BJ (cell line): ENCODE measurements at regions not wholly inside any gene's neighbourhood (a gene's known extent, or its start where the extent isn't known, plus 50 kb on each side); places are given as distances from the start of the nearest gene placed in this dataset.
"Not testable (repeated sequence)": the region's sequence is repeated elsewhere in the genome, so short reads cannot be mapped to it uniquely, and the experiment has no call there.

Experiments
- CTCF ChIA-PET: fragments of 350-600 bp; formaldehyde crosslinking; extraction: SDS; loops from one replicate; lab custom pipeline; 2021; ENCODE audit warnings: antibody characterized with exemption, inconsistent platforms; lab: Yijun Ruan, JAX
- POLR2A ChIA-PET: fragments of 300-600 bp; sonication (Branson Sonifier 250); formaldehyde crosslinking; extraction: SDS; loops from one replicate; lab custom pipeline; 2021; ENCODE audit warnings: antibody characterized with exemption; lab: Charles Lee
- DNase-seq: peaks from one replicate; pipeline ENCODE4 v3.0.0-alpha.2; 2011; ENCODE audit warnings: low read depth
- H3K27me3 ChIP-seq: 2 replicates; pipeline ENCODE4 v1.6.0; 2011; ENCODE audit warnings: low read length; ENCODE audit not compliant: control insufficient read depth, insufficient read depth
- H3K36me3 ChIP-seq: 2 replicates; pipeline ENCODE4 v1.5.1; 2011; ENCODE audit warnings: low read length; ENCODE audit not compliant: control insufficient read depth, insufficient read depth
- H3K4me3 ChIP-seq: 2 replicates; pipeline ENCODE4 v1.5.1; 2011; ENCODE audit warnings: low read depth, mild to moderate bottlenecking, control low read depth, low read length
- TF ChIP-seq, protein P1 (sequence below): IDR thresholded peaks from 2 replicates; pipeline ENCODE4 v1.5.1; 2011; ENCODE audit warnings: low read depth, mild to moderate bottlenecking, control low read depth, inconsistent platforms, low read length, moderate library complexity; ENCODE audit not compliant: insufficient read depth

DNA sequence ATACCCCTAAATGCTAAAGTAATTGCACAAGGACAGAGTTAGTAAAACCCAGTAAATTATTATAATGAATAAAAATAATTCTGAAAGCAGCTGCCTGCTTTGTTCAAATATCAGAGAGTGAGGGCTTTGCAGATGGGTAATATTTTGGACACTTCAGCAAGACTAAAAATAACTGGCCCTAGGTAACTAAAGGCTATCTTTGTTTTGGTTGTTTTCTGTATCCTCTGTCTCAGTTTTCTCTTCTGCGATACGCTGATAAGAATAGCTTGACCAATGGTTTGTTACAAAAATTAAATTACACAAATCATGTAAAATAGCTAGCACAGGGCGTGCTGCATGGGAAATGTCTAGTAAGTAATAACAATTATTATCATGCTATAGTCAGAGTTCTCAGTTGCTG is 204.7 kb downstream of the FGFR2 start:
- Histone ChIP-seq H3K36me3 (no peaks in the 10 kb centered on the region), H3K4me3 (no peak overlapping the region), H3K27me3 (no peaks in the 10 kb centered on the region)
- ChIA-PET POLR2A (no interaction called here), CTCF (no interaction called here)
- DNase-seq, result no peak
- TF ChIP-seq, protein P1, sequence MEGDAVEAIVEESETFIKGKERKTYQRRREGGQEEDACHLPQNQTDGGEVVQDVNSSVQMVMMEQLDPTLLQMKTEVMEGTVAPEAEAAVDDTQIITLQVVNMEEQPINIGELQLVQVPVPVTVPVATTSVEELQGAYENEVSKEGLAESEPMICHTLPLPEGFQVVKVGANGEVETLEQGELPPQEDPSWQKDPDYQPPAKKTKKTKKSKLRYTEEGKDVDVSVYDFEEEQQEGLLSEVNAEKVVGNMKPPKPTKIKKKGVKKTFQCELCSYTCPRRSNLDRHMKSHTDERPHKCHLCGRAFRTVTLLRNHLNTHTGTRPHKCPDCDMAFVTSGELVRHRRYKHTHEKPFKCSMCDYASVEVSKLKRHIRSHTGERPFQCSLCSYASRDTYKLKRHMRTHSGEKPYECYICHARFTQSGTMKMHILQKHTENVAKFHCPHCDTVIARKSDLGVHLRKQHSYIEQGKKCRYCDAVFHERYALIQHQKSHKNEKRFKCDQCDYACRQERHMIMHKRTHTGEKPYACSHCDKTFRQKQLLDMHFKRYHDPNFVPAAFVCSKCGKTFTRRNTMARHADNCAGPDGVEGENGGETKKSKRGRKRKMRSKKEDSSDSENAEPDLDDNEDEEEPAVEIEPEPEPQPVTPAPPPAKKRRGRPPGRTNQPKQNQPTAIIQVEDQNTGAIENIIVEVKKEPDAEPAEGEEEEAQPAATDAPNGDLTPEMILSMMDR, result no peak

DNA sequence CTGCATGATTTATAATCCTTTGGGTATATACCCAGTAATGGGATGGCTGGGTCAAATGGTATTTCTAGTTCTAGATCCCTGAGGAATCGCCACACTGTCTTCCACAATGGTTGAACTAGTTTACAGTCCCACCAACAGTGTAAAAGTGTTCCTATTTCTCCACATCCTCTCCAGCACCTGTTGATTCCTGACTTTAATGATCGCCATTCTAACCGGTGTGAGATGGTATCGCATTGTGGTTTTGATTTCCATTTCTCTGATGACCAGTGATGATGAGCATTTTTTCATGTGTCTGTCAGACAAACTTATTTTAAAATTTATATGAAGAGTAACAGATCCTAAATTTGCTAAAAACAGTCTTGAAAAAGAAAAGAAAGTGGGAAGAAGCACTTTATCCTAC is 197.7 kb downstream of the FGFR2 start:
- DNase-seq, POLR2A ChIA-PET, H3K4me3 ChIP-seq, H3K36me3 ChIP-seq, CTCF ChIA-PET, H3K27me3 ChIP-seq: not testable (repeated sequence)

DNA sequence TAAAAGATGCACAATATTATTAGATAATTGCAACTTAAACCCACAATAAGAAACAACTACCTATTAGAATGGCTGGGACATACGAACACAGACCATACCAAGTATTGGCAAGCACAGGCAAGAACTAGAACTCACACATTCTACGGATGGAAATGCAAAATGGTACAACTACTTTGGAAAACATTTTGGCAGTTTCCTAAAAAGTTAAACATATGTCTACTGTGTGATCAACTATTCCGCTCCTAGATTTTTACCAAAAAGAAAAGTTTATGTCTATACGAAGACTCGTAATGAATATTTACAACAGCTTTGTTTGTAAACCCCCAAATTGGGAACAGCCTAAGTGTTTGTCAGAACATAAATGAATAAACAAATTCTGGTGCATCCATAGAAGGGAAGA is 194.7 kb downstream of the FGFR2 start:
- no peak overlapping the region for H3K4me3 ChIP-seq
- no peaks in the 10 kb centered on the region for H3K36me3 ChIP-seq
- ChIA-PET CTCF (interaction anchor here (0.7 kb wide), 1 partner anchor 180 kb away, joined by 3 read pairs; no protein-coding TSS in a partner anchor), POLR2A (no interaction called here)
- no peaks in the 10 kb centered on the region for H3K27me3 ChIP-seq
- TF ChIP-seq, protein P1, result no peak
- no peak for DNase-seq

DNA sequence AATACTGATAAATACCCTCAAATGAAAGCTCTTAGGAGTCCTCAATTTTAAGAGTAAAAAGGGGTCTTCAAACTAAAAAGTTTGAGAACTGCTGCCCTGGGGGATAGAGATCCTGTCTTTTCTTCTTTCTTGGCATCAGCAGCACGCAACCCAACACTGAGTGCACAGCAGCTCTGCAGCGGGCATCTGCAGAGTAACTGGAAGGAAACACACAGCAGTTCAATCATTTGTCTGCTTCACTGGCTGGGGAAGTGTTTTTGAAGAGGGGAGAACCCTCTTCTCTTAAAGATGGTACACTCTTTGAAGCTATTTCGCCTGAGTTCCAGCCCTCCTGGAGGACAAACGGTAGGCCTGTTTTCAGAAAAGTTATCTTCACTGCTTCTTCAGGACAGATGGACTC is 193.6 kb downstream of the FGFR2 start:
- TF ChIP-seq, protein P1, result no peak
- no peak overlapping the region for H3K4me3 ChIP-seq
- CTCF ChIA-PET, result no interaction called here
- H3K27me3 ChIP-seq, result no peaks in the 10 kb centered on the region
- POLR2A ChIA-PET, result no interaction called here
- no peak for DNase-seq
- no peaks in the 10 kb centered on the region for H3K36me3 ChIP-seq

DNA sequence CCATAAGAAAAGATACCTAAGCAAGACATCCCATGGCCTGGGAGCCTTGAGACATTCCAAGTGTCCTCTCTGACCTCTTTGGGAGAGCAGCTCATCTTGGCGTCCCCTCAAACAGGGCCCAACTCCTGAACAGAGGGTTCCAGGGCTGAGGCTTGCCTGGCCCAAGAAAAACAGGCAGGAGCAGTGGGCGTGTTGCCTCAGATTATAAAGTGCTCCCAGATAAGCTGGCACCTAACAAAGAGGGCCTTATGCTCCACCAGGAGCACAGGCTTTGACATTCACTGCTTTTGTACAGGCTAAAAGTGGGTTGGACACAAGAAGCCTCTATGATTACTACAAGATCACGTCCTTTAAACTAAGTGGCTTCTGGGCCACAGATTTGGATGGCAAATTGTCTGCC is 193.1 kb downstream of the FGFR2 start:
- Histone ChIP-seq H3K27me3 (no peaks in the 10 kb centered on the region), H3K4me3 (no peak overlapping the region), H3K36me3 (no peaks in the 10 kb centered on the region)
- TF ChIP-seq, protein P1, result no peak
- CTCF ChIA-PET, result no interaction called here
- no peak for DNase-seq
- POLR2A ChIA-PET, result no interaction called here

DNA sequence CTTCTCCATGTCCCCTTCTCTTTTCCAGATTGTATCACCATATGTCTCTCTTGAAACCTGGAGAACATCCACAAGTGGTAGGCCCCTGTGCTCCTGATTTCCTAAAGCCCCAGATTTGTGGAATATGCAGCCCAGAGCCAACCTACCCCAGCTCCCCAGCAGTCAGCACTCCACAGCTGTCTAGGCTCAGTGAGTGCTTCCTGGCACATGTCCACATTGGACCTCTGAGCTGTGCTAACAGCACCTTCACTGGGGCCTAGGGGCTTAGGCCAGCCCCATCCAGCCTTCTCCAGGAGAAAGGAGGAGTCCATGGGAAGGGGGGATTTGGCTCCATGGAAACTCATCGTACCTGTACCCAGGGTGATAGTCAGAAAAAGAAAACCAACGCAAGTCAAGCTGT is 192.7 kb downstream of the FGFR2 start:
- CTCF ChIA-PET, result no interaction called here
- TF ChIP-seq, protein P1, result no peak
- H3K36me3 ChIP-seq, result no peaks in the 10 kb centered on the region

More for the DNA sequence above, 192.7 kb downstream of the FGFR2 start:
- no peaks in the 10 kb centered on the region for H3K27me3 ChIP-seq
- POLR2A ChIA-PET, result no interaction called here
- no peak for DNase-seq
- no peak overlapping the region for H3K4me3 ChIP-seq
